Liver (tissue), 3 donors: ENCODE measurements at regions not wholly inside any gene's neighbourhood (a gene's known extent, or its start where the extent isn't known, plus 50 kb on each side); places are given as distances from the start of the nearest gene placed in this dataset.

ENCODE experiments used
- CTCF ChIP-seq: fragments of 150-350 bp; IDR thresholded peaks from 2 replicates; pipeline ENCODE4 v1.5.1; 2017; ENCODE audit warnings: improper control_type of control experiment, low read depth, low read length; ENCODE audit not compliant: missing input control
- EGR1 ChIP-seq, 2 donors: IDR thresholded peaks; 2 replicates each; pipeline ENCODE4 v1.6.1; 2016 to 2018; ENCODE audit warnings: antibody characterized with exemption in 2 of 2, low read depth in 2 of 2
- FOXA1 ChIP-seq: IDR thresholded peaks from 2 replicates; pipeline ENCODE4 v1.6.1; 2016; ENCODE audit warnings: antibody characterized with exemption
- GABPA ChIP-seq, 2 donors: IDR thresholded peaks in 1 of 2; conservative IDR thresholded peaks in 1 of 2; 2 replicates each; pipeline ENCODE4 v1.6.1; 2016; ENCODE audit warnings: antibody characterized with exemption in 2 of 2, mild to moderate bottlenecking in 1 of 2, moderate library complexity in 1 of 2
- HNF4A ChIP-seq, 2 donors: conservative IDR thresholded peaks; 2 replicates each; pipeline ENCODE4 v1.6.1; 2016; ENCODE audit warnings: antibody characterized with exemption in 2 of 2, mild to moderate bottlenecking in 2 of 2
- JUND ChIP-seq, 2 donors: IDR thresholded peaks; 2 replicates each; pipeline ENCODE4 v1.6.1; 2016; ENCODE audit warnings: antibody characterized with exemption in 2 of 2
- MAX ChIP-seq: IDR thresholded peaks from 2 replicates; pipeline ENCODE4 v1.6.1; 2016; ENCODE audit warnings: antibody characterized with exemption
- RAD21 ChIP-seq, 2 donors: IDR thresholded peaks; 2 replicates each; pipeline ENCODE4 v1.6.1; 2016; ENCODE audit warnings: antibody characterized with exemption in 2 of 2, mild to moderate bottlenecking in 2 of 2
- REST ChIP-seq: IDR thresholded peaks from 2 replicates; pipeline ENCODE4 v1.6.1; 2016; ENCODE audit warnings: antibody characterized with exemption, mild to moderate bottlenecking
- RXRA ChIP-seq, 2 donors: IDR thresholded peaks; 2 replicates each; pipeline ENCODE4 v1.6.1; 2017 to 2018; ENCODE audit warnings: antibody characterized with exemption in 2 of 2, mild to moderate bottlenecking in 1 of 2
- TAF1 ChIP-seq: conservative IDR thresholded peaks from 2 replicates; pipeline ENCODE4 v1.6.1; 2016; ENCODE audit warnings: antibody characterized with exemption, mild to moderate bottlenecking
- YY1 ChIP-seq: IDR thresholded peaks from 2 replicates; pipeline ENCODE4 v1.6.1; 2016; ENCODE audit warnings: antibody characterized with exemption, mild to moderate bottlenecking
- donor health status: healthy.
- donor health status: healthy.

GRCh38 chr2:76318848-76319360 is 608.2 kb upstream of the GCFC2 start:
- no peak for TF ChIP-seq CTCF
- no peak for TF ChIP-seq RAD21 (IDR thresholded peaks at IDR 0.05)
- no peak for TF ChIP-seq MAX
- no peak for TF ChIP-seq JUND (IDR thresholded peaks at IDR 0.05)
- TF ChIP-seq REST, result no peak
- TF ChIP-seq TAF1, result no peak
- no peak for TF ChIP-seq RXRA (IDR thresholded peaks at IDR 0.05)
- no peak for TF ChIP-seq HNF4A (conservative IDR thresholded peaks at IDR 0.05)
- no peak for TF ChIP-seq YY1
- TF ChIP-seq GABPA (IDR thresholded peaks at IDR 0.05 in 1 of 2, conservative IDR thresholded peaks at IDR 0.05 in 1 of 2), result no peak
- TF ChIP-seq FOXA1, result no peak
- TF ChIP-seq EGR1 (IDR thresholded peaks at IDR 0.05; ENCODE audit: low read depth in 2 of 2), result no peak
